Head of caudate nucleus (tissue), 42 donors: ENCODE measurements at regions not wholly inside any gene's neighbourhood (a gene's known extent, or its start where the extent isn't known, plus 50 kb on each side); places are given as distances from the start of the nearest gene placed in this dataset.

Source experiments
- DNase-seq, 42 donors: peaks; one replicate each; pipeline versions ENCODE4 v3.0.0 to v3.0.0-alpha.2; 2020 to 2021; ENCODE audit warnings: mixed read lengths in 7 of 42
- intact Hi-C: fragments of 100-400 bp; cut with DNase I; formaldehyde crosslinking; loops from one replicate; pipeline ENCODE4 v1.15.0; 2022

- DNase-seq, result no peak
- intact Hi-C loops, result no loop called here
These were observed 152.7 kb downstream of the MCHR2 start for GRCh38 chr6:99841297-99841696.

GRCh38 chr6:99846006-99846405, 148.0 kb downstream of the MCHR2 start:
- intact Hi-C loops, result no loop called here
- no peak for DNase-seq

GRCh38 chr6:99850841-99851240, 143.2 kb downstream of the MCHR2 start:
- no peak for DNase-seq
- intact Hi-C loops, result no loop called here

- DNase-seq, result no peak
- intact Hi-C loops, result no loop called here
These were observed 142.0 kb downstream of the MCHR2 start for GRCh38 chr6:99852031-99852430.

GRCh38 chr6:99867026-99867425, 127.0 kb downstream of the MCHR2 start:
- intact Hi-C loops, result loop anchor here (5.0 kb wide), 1 partner anchor 230 kb away; no protein-coding TSS in a partner anchor
- no peak for DNase-seq

- intact Hi-C loops, result loop anchor here (5.0 kb wide), 1 partner anchor 229 kb away; no protein-coding TSS in a partner anchor
- peak; percentile 65 to 94 (median 85) for DNase-seq
These were observed 125.8 kb downstream of the MCHR2 start for GRCh38 chr6:99868074-99868702.
